BLaER1 treated with 17β-estradiol and CSF1 and Interleukin-3, amounts not matched to agents 10 nM and 100 nM (cell line): ENCODE measurements at regions not wholly inside any gene's neighbourhood (a gene's known extent, or its start where the extent isn't known, plus 50 kb on each side); places are given as distances from the start of the nearest gene placed in this dataset.
"Not testable (repeated sequence)": the region's sequence is repeated elsewhere in the genome, so short reads cannot be mapped to it uniquely, and the experiment has no call there.

Source experiments
- H3K27ac ChIP-seq, 11 experiments: shearing (Covaris generic); formaldehyde crosslinking; 2 replicates each; pipeline ENCODE4 v1.8.1; 2022
- H3K27me3 ChIP-seq, 11 experiments: shearing (Covaris generic); formaldehyde crosslinking; 2 replicates each; pipeline ENCODE4 v1.8.1; 2022
- H3K36me3 ChIP-seq, 11 experiments: shearing (Covaris generic); formaldehyde crosslinking; 2 replicates each; pipeline ENCODE4 v1.8.1; 2022
- H3K4me1 ChIP-seq, 10 experiments: shearing (Covaris generic); formaldehyde crosslinking; 2 replicates each; pipeline ENCODE4 v1.8.1; 2022
- H3K4me2 ChIP-seq, 11 experiments: shearing (Covaris generic); formaldehyde crosslinking; 2 replicates each; pipeline ENCODE4 v1.8.1; 2022
- H3K4me3 ChIP-seq, 10 experiments: shearing (Covaris generic); formaldehyde crosslinking; 2 replicates each; pipeline ENCODE4 v1.8.1; 2022
- H3K9ac ChIP-seq, 11 experiments: shearing (Covaris generic); formaldehyde crosslinking; 2 replicates each; pipeline ENCODE4 v1.8.1; 2022
- H3K9me3 ChIP-seq, 11 experiments: shearing (Covaris generic); formaldehyde crosslinking; replicated peaks in 1 of 11; 2 replicates each; pipeline ENCODE4 v1.8.1; 2022
- H4K20me1 ChIP-seq, 11 experiments: shearing (Covaris generic); formaldehyde crosslinking; 2 replicates each; pipeline ENCODE4 v1.8.1; 2022
- Cebpa-rat ChIP-seq, 11 experiments: shearing (Covaris generic); IDR thresholded peaks; 2 replicates each; pipeline ENCODE4 v1.8.1; 2022

DNA sequence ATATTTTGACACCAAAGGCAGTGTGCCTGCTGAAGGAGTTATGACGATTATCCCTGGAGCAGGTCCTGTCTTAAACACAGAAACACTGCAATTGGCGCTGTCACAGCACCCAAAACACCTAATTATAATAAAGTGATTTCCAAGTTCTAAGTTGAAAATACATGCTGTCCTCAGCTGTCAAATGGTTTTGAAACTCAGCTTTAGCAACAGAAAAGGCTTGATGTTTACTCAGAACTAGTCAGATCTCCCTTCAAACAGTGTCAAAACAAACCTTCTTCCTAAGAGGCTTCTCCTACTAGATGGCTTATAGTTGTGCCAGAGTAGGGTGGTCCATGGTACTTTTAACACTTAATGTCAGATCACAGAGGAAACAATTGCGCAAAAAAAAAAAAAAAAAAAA lies 87.2 kb upstream of the IRX1 start:
- H3K9me3 ChIP-seq, result peaks cover 8 to 17% (median 12%) of the 10 kb centered on the region in 11 experiments; a peak in 19 of 22 replicates
- H3K27ac ChIP-seq, result no peak overlapping the region
- H3K9ac ChIP-seq, result no peak overlapping the region
- no peak for TF ChIP-seq Cebpa-rat (IDR thresholded peaks at IDR 0.05)
- H3K4me2 ChIP-seq, result no peak overlapping the region
- no peaks in the 10 kb centered on the region for H4K20me1 ChIP-seq
- H3K27me3 ChIP-seq, result no peaks in the 10 kb centered on the region
- no peaks in the 10 kb centered on the region for H3K36me3 ChIP-seq
- no peaks in the 10 kb centered on the region for H3K4me1 ChIP-seq
- H3K4me3 ChIP-seq, result no peak overlapping the region

DNA sequence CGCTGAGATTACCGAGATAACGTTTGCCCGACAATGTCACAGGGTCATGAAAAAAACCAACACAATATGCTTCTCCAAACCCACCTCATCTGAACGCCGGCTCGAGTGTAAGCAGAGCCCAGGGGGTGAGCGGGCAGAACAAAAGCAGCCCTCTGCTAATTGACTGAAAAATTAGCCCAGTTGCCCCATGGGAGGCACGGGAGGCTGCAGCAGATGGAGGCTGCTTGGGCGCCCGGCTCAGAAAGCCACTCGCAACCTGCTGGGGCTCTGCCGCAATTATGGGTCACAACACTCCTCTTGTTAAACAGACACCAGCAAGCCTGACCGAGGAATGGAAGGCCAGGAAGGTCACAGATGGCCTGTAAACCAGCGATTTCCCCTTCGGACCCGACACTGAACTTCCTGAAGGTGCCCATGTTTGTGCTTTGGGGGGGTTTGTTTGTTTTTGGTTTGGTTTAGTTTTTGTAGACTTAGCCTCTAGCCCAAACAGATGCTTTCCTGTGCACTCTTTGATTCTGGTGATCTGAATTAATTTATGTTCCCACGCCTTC lies 104.6 kb upstream of the IRX1 start:
- TF ChIP-seq Cebpa-rat (IDR thresholded peaks at IDR 0.05), result no peak
- H3K9ac ChIP-seq, result no peak overlapping the region
- peaks cover 0 to 7% (median 0%) of the 10 kb centered on the region in 11 experiments; a peak in 6 of 22 replicates for H3K9me3 ChIP-seq
- no peaks in the 10 kb centered on the region for H3K36me3 ChIP-seq
- H3K27me3 ChIP-seq, result no peaks in the 10 kb centered on the region
- H3K4me2 ChIP-seq, result no peak overlapping the region
- no peaks in the 10 kb centered on the region; a peak in 1 of 22 replicates for H4K20me1 ChIP-seq
- H3K27ac ChIP-seq, result no peak overlapping the region
- H3K4me1 ChIP-seq, result peaks cover 0 to 5% (median 0%) of the 10 kb centered on the region in 10 experiments; a peak in 1 of 20 replicates
- H3K4me3 ChIP-seq, result no peak overlapping the region

DNA sequence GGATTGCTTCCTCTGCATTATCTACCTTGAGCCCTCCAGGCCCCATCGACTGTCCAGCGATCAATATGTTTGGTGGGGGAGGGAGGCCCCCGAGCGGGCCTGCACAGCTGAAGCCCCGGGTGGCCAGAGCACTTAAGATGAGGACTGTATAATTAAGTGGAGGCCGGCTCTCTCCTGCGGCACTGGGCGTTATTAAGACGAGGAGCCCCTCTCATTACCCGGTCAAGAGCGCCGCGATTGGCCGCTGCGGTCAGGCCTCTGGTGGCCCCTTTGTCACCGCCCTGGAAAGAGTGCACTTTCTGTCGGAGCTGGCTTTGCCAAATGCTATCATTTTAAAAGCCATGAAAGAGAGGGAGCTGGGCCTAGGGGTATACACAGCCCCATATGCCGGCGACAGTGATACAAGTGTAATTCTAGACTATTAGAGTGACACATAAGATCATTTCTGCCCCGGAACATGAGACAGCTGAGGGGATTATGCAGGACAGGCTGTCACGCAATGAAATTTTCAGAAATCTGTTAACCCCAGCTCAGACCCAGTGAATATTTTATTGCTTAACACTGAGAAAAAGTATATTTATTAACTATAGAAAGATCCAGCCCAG lies 106.3 kb upstream of the IRX1 start:
- no peak for TF ChIP-seq Cebpa-rat (IDR thresholded peaks at IDR 0.05)
- H3K4me2 ChIP-seq, result no peak overlapping the region
- H3K27ac ChIP-seq, result no peak overlapping the region
- H3K4me3 ChIP-seq, result no peak overlapping the region
- no peaks in the 10 kb centered on the region for H3K36me3 ChIP-seq
- H3K4me1 ChIP-seq, result peaks cover 0 to 5% (median 0%) of the 10 kb centered on the region in 10 experiments; a peak in 1 of 20 replicates
- peaks cover 0 to 7% (median 0%) of the 10 kb centered on the region in 11 experiments; a peak in 6 of 22 replicates for H3K9me3 ChIP-seq
- H3K27me3 ChIP-seq, result no peaks in the 10 kb centered on the region
- no peaks in the 10 kb centered on the region; a peak in 1 of 22 replicates for H4K20me1 ChIP-seq
- H3K9ac ChIP-seq, result no peak overlapping the region

GRCh38 chr5:3484836-3485235 lies 110.8 kb upstream of the IRX1 start:
- Histone ChIP-seq H3K9me3 (no peaks in the 10 kb centered on the region), H3K36me3 (no peaks in the 10 kb centered on the region), H3K4me1 (peaks cover 0 to 5% (median 0%) of the 10 kb centered on the region in 10 experiments; a peak in 1 of 20 replicates), H3K4me2 (no peak overlapping the region), H4K20me1 (no peaks in the 10 kb centered on the region; a peak in 1 of 22 replicates), H3K27ac (no peak overlapping the region), H3K9ac (no peak overlapping the region), H3K27me3 (no peaks in the 10 kb centered on the region), H3K4me3 (no peak overlapping the region)
- no peak for TF ChIP-seq Cebpa-rat (IDR thresholded peaks at IDR 0.05)

DNA sequence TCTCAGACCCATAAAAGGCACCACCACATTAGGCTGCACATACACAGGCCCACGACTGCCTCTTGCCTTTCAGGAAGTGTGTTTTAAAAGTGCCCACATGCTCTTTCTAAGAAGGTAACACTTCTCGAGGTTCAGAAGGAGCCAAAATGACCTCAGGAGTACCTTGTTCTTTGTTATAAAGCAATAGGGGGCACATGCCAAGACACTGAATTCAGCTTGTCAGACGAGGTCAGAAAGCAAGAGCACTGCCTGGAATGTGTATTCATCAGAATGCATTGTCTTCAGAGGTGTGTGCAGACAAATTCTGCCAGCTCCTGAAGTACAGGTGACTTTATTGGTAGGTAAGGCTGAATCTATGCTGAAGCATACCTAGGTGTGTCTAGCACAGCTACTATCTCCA lies 114.5 kb upstream of the IRX1 start:
- Histone ChIP-seq H4K20me1 (no peaks in the 10 kb centered on the region), H3K9ac (no peak overlapping the region), H3K4me2 (no peak overlapping the region), H3K36me3 (no peaks in the 10 kb centered on the region), H3K4me1 (no peaks in the 10 kb centered on the region), H3K9me3 (no peaks in the 10 kb centered on the region), H3K27me3 (no peaks in the 10 kb centered on the region), H3K27ac (no peak overlapping the region), H3K4me3 (no peak overlapping the region)
- TF ChIP-seq Cebpa-rat (IDR thresholded peaks at IDR 0.05), result no peak

DNA sequence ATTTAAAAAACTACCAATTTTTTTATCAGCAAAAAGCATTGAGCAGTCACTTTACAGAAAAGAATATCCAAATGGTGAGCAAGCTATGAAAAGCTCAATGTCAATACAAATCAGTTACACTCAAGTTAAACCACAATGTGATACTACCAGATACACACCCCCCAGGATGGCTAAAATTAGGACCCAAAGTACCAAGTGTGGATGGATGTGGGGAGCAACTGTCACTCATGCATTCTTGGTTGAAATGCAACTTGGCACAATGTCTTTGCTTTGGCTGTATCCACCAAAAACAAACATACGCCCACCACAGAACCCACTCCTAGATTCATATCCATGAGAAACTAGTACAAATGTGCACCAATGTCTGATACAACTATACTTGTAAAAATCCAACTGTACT lies 120.0 kb upstream of the IRX1 start:
- Histone ChIP-seq H3K9ac (no peak overlapping the region), H3K4me3 (no peak overlapping the region), H3K4me2 (0 out of 22 replicates have a peak overlapping the region, but pooled peaks of 1 of the 11 experiments have one; percentile 25), H3K27me3 (no peaks in the 10 kb centered on the region), H3K4me1 (peaks cover 0 to 6% (median 0%) of the 10 kb centered on the region in 10 experiments; a peak in 3 of 20 replicates), H3K9me3 (peaks cover 0 to 16% (median 4%) of the 10 kb centered on the region in 11 experiments; a peak in 6 of 22 replicates), H3K27ac (no peak overlapping the region), H3K36me3 (no peaks in the 10 kb centered on the region), H4K20me1 (no peaks in the 10 kb centered on the region)
- TF ChIP-seq Cebpa-rat (IDR thresholded peaks at IDR 0.05), result no peak

DNA sequence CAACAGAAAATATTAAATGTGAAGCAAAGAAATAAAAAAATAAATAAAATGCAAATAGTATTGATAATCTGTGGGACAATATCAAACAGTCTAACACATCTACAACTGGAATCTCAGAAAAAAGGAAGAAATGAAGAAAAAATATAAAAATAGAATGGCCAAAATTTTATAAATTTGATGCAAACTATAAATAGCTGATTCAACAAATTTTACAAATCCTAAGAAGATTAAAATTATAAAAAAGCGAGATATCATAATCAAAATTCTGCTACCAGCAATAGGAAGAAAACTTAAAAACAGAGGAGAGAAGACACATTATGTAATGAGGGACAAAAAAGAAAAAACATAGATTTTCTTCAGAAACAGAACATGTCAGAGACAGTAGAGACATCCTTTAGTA lies 129.2 kb upstream of the IRX1 start:
- H3K27me3 ChIP-seq, result no peaks in the 10 kb centered on the region
- no peaks in the 10 kb centered on the region for H4K20me1 ChIP-seq
- no peak for TF ChIP-seq Cebpa-rat (IDR thresholded peaks at IDR 0.05)
- no peak overlapping the region for H3K4me3 ChIP-seq
- H3K36me3 ChIP-seq, result no peaks in the 10 kb centered on the region
- peaks cover 9 to 16% (median 11%) of the 10 kb centered on the region in 11 experiments; a peak in 21 of 22 replicates for H3K9me3 ChIP-seq
- H3K27ac ChIP-seq, result no peak overlapping the region
- no peak overlapping the region for H3K4me2 ChIP-seq
- peaks cover 0 to 6% (median 4%) of the 10 kb centered on the region in 10 experiments; a peak in 9 of 20 replicates for H3K4me1 ChIP-seq
- H3K9ac ChIP-seq, result no peak overlapping the region

- Histone ChIP-seq H3K9ac (no peak overlapping the region), H3K27ac (no peak overlapping the region), H3K4me2 (no peak overlapping the region; a peak in 1 of 22 replicates), H4K20me1 (no peaks in the 10 kb centered on the region), H3K4me3 (no peak overlapping the region), H3K9me3 (no peaks in the 10 kb centered on the region), H3K27me3 (no peaks in the 10 kb centered on the region), H3K36me3 (no peaks in the 10 kb centered on the region), H3K4me1 (peaks cover 0 to 13% (median 9%) of the 10 kb centered on the region in 10 experiments; a peak in 13 of 20 replicates)
- no peak; a peak in 1 of 22 replicates for TF ChIP-seq Cebpa-rat (IDR thresholded peaks at IDR 0.05)
Measured at GRCh38 chr5:3460416-3460815, 135.2 kb upstream of the IRX1 start.

- Histone ChIP-seq H3K9me3 (no peaks in the 10 kb centered on the region), H3K27ac (no peak overlapping the region), H4K20me1 (no peaks in the 10 kb centered on the region), H3K36me3 (no peaks in the 10 kb centered on the region), H3K9ac (no peak overlapping the region), H3K4me2 (no peak overlapping the region), H3K4me3 (no peak overlapping the region), H3K27me3 (no peaks in the 10 kb centered on the region), H3K4me1 (peaks cover 0 to 6% (median 5%) of the 10 kb centered on the region in 10 experiments; a peak in 13 of 20 replicates)
- TF ChIP-seq Cebpa-rat (IDR thresholded peaks at IDR 0.05), result no peak
Measured at GRCh38 chr5:3456121-3456681, 139.4 kb upstream of the IRX1 start.

- not testable (repeated sequence) for H3K36me3 ChIP-seq, H3K9me3 ChIP-seq, H3K27me3 ChIP-seq, H3K4me2 ChIP-seq, H3K4me3 ChIP-seq, H3K9ac ChIP-seq, H3K27ac ChIP-seq, H3K4me1 ChIP-seq, H4K20me1 ChIP-seq
Measured at GRCh38 chr5:3454028-3454427, 141.6 kb upstream of the IRX1 start.
